Osteoblast (primary cell): ENCODE measurements at regions not wholly inside any gene's neighbourhood (a gene's known extent, or its start where the extent isn't known, plus 50 kb on each side); places are given as distances from the start of the nearest gene placed in this dataset.

Experiments used
- DNase-seq: peaks from one replicate; pipeline ENCODE4 v3.0.0; 2011; ENCODE audit warnings: low spot score, mixed read lengths; ENCODE audit not compliant: insufficient read length; ENCODE audit errors: missing footprints
- H2AFZ ChIP-seq: 2 replicates; pipeline ENCODE4 v1.6.0; 2011; ENCODE audit warnings: mild to moderate bottlenecking, low read length
- H3K27ac ChIP-seq: 2 replicates; pipeline ENCODE4 v1.5.1; 2011; ENCODE audit warnings: mild to moderate bottlenecking, low read depth, low read length, moderate library complexity
- H3K27me3 ChIP-seq: 2 replicates; pipeline ENCODE4 v1.6.0; 2012; ENCODE audit warnings: mild to moderate bottlenecking, control low read depth, inconsistent platforms, low read length, moderate library complexity; ENCODE audit not compliant: insufficient read depth
- H3K36me3 ChIP-seq: 2 replicates; pipeline ENCODE4 v1.5.1; 2011; ENCODE audit warnings: mild to moderate bottlenecking, low read length, control low read depth, moderate library complexity; ENCODE audit not compliant: insufficient read depth
- H3K4me1 ChIP-seq: 2 replicates; pipeline ENCODE4 v1.5.1; 2011; ENCODE audit warnings: mild to moderate bottlenecking, low read length, control low read depth, moderate library complexity; ENCODE audit not compliant: insufficient read depth
- H3K4me2 ChIP-seq: 2 replicates; pipeline ENCODE4 v1.6.0; 2011; ENCODE audit warnings: mild to moderate bottlenecking, low read length; ENCODE audit not compliant: insufficient read depth
- H3K4me3 ChIP-seq: fragments of 200-600 bp; sonication (generic); 3 replicates; pipeline ENCODE4 v1.5.1; 2012; ENCODE audit warnings: mild to moderate bottlenecking, low read length, inconsistent platforms; ENCODE audit not compliant: insufficient read depth
- H3K79me2 ChIP-seq: 2 replicates; pipeline ENCODE4 v1.6.0; 2012; ENCODE audit warnings: mild to moderate bottlenecking, low read length, control low read depth, inconsistent platforms; ENCODE audit not compliant: insufficient read depth
- H3K9me3 ChIP-seq: 2 replicates; pipeline ENCODE4 v1.5.1; 2011; ENCODE audit warnings: low read depth, low read length, control low read depth
- H4K20me1 ChIP-seq: 2 replicates; pipeline ENCODE4 v1.6.0; 2012; ENCODE audit warnings: mild to moderate bottlenecking, low read length, control low read depth; ENCODE audit not compliant: insufficient read depth
- TF ChIP-seq, protein P1 (sequence below): IDR thresholded peaks from 2 replicates; pipeline ENCODE4 v1.5.1; 2011; ENCODE audit warnings: mild to moderate bottlenecking, low read depth, low read length, moderate library complexity; ENCODE audit errors: extremely low read depth

DNA sequence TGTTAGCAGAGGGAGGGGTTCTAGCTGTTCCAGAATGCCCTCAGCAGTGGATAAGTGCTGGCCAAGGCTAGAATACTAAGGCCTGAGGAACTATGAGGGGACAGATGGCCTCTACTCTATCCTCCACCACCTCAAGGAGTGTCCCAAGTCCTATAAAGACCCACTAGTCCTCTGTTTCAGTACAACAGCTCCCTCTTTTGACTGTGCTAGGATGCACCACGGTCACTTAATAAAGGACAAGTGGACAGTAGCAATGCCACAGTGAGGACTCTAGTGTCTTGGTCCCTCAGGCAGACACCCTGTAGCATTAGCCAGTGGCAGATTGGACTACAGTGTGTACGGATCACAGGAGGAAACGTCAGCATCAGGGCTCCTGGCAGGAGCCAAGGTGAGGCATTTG, 171.8 kb upstream of the PROK2 start:
- Histone ChIP-seq H3K27ac (no peak overlapping the region), H3K36me3 (no peaks in the 10 kb centered on the region), H3K79me2 (no peaks in the 10 kb centered on the region), H3K9me3 (no peaks in the 10 kb centered on the region), H2AFZ (no peak overlapping the region), H3K4me2 (no peak overlapping the region), H3K4me1 (peaks cover 6% of the 10 kb centered on the region), H3K27me3 (peaks cover 4% of the 10 kb centered on the region), H4K20me1 (no peaks in the 10 kb centered on the region), H3K4me3 (no peak overlapping the region)
- TF ChIP-seq, protein P1, sequence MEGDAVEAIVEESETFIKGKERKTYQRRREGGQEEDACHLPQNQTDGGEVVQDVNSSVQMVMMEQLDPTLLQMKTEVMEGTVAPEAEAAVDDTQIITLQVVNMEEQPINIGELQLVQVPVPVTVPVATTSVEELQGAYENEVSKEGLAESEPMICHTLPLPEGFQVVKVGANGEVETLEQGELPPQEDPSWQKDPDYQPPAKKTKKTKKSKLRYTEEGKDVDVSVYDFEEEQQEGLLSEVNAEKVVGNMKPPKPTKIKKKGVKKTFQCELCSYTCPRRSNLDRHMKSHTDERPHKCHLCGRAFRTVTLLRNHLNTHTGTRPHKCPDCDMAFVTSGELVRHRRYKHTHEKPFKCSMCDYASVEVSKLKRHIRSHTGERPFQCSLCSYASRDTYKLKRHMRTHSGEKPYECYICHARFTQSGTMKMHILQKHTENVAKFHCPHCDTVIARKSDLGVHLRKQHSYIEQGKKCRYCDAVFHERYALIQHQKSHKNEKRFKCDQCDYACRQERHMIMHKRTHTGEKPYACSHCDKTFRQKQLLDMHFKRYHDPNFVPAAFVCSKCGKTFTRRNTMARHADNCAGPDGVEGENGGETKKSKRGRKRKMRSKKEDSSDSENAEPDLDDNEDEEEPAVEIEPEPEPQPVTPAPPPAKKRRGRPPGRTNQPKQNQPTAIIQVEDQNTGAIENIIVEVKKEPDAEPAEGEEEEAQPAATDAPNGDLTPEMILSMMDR = peak; percentile 6
- DNase-seq = no peak

GRCh38 chr3:71956069-71956340, 171.1 kb upstream of the PROK2 start:
- DNase-seq = no peak
- Histone ChIP-seq H4K20me1 (no peaks in the 10 kb centered on the region), H2AFZ (no peak overlapping the region), H3K4me3 (no peak overlapping the region), H3K4me1 (peaks cover 6% of the 10 kb centered on the region), H3K27ac (no peak overlapping the region), H3K9me3 (no peaks in the 10 kb centered on the region), H3K27me3 (peaks cover 4% of the 10 kb centered on the region), H3K79me2 (no peaks in the 10 kb centered on the region), H3K36me3 (no peaks in the 10 kb centered on the region), H3K4me2 (peak overlapping the region; percentile 31)
- TF ChIP-seq, protein P1 = no peak

DNA sequence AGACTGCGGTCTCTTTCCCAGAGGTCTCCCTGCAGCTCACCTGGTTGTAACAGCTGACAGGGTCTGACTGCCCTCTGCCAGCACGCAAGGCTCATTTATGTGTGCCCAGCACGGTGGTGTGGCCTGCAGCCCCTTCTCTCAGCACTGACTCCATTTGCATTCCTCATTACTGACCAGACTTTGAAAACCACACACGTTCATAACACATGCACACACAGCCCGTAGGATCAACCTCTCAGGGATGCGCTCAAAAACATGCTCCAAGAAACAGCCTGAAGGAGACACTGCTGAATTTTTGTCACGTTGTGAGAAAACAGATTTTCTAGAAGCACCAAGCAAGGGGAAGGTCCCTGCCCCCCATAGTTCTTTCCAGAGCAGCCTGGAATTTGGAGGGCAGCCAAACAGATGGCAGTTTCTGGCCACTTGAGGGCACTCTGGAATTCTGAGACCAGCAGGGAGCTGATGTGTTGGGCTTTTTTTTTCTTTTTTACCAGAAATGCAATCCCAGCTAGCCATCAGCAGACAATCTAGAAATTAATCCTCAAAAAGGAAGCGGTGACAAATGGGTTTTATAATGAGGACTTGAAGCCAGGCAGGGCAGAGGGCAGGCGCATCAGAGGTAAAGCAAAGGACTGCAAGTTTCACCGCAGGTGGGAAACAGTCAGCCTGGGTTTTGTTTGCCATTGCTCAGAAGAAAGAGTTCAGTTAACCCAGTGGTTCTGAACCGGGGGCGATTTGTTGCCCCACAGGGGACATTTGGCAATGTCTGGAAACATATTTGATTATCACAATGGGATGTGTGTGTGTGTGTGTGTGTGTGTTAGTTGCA, 170.5 kb upstream of the PROK2 start:
- TF ChIP-seq, protein P1 = peak; percentile 93
- Histone ChIP-seq H3K4me3 (no peak overlapping the region), H3K4me2 (peak overlapping the region; percentile 31), H3K27me3 (peaks cover 5% of the 10 kb centered on the region), H3K36me3 (no peaks in the 10 kb centered on the region), H3K79me2 (no peaks in the 10 kb centered on the region), H3K9me3 (no peaks in the 10 kb centered on the region), H3K27ac (no peak overlapping the region), H4K20me1 (no peaks in the 10 kb centered on the region), H3K4me1 (peaks cover 6% of the 10 kb centered on the region), H2AFZ (no peak overlapping the region)
- peak; percentile 73 for DNase-seq

DNA sequence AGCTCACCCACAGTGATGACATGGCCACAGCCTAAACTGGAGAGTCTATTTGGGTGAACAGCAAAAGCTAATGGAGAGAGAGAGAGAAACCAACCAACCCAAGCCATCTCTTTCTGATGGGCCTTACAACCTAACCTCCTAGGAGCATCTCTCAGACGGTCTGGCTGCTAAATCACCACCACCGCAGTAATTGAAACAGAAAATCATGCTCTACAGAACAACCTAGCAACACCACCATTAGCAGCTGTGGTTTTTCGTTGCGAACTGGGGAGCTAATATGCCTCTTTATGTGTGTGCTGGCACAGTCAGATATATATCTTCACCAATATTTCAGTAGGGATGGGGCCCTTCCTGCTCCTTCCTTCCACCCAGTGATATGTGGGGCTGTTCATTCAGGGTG, 166.9 kb upstream of the PROK2 start:
- no peaks in the 10 kb centered on the region for H3K79me2 ChIP-seq
- TF ChIP-seq, protein P1 = no peak
- H2AFZ ChIP-seq = no peak overlapping the region
- peaks cover 6% of the 10 kb centered on the region for H3K4me1 ChIP-seq
- H3K36me3 ChIP-seq = no peaks in the 10 kb centered on the region
- no peak overlapping the region for H3K4me3 ChIP-seq
- H3K27ac ChIP-seq = no peak overlapping the region
- H3K9me3 ChIP-seq = no peaks in the 10 kb centered on the region
- no peak for DNase-seq
- H4K20me1 ChIP-seq = no peaks in the 10 kb centered on the region
- H3K4me2 ChIP-seq = no peak overlapping the region
- H3K27me3 ChIP-seq = peaks cover 31% of the 10 kb centered on the region
